Mesenchymal stem cell (in vitro differentiated cells and primary cell): ENCODE measurements at regions not wholly inside any gene's neighbourhood (a gene's known extent, or its start where the extent isn't known, plus 50 kb on each side); places are given as distances from the start of the nearest gene placed in this dataset.

Source experiments
- DNase-seq: peaks from one replicate; pipeline ENCODE4 v3.0.0-alpha.2; 2013
- H2AFZ ChIP-seq: one replicate; pipeline ENCODE4 v1.6.1; 2013; ENCODE audit warnings: low read depth, mild to moderate bottlenecking, control low read depth, inconsistent platforms, low read length, moderate library complexity
- H2AK5ac ChIP-seq: 2 replicates; pipeline ENCODE4 v1.6.1; 2013; ENCODE audit warnings: low read length, moderate library complexity, mild to moderate bottlenecking, inconsistent platforms; ENCODE audit not compliant: severe bottlenecking
- H2BK120ac ChIP-seq: one replicate; pipeline ENCODE4 v1.6.1; 2013; ENCODE audit warnings: low read depth, mild to moderate bottlenecking, inconsistent platforms, low read length, moderate library complexity
- H2BK12ac ChIP-seq, 2 experiments: one replicate each; pipeline ENCODE4 v1.6.1; 2013; ENCODE audit warnings: inconsistent platforms in 2 of 2, low read length in 2 of 2, mild to moderate bottlenecking in 2 of 2, moderate library complexity in 2 of 2, control low read depth in 1 of 2
- H2BK15ac ChIP-seq: one replicate; pipeline ENCODE4 v1.6.1; 2013; ENCODE audit warnings: mild to moderate bottlenecking, low read depth, inconsistent platforms; ENCODE audit not compliant: poor library complexity, severe bottlenecking
- H2BK5ac ChIP-seq: 2 replicates; pipeline ENCODE4 v1.6.1; 2013; ENCODE audit warnings: low read depth, mild to moderate bottlenecking, low read length, control low read depth, inconsistent platforms; ENCODE audit not compliant: poor library complexity, severe bottlenecking
- H3K14ac ChIP-seq, 2 experiments: one replicate each; pipeline ENCODE4 v1.6.1; 2013; ENCODE audit warnings: inconsistent platforms in 2 of 2, low read length in 2 of 2, control low read depth in 1 of 2, mild to moderate bottlenecking in 1 of 2, moderate library complexity in 1 of 2
- H3K18ac ChIP-seq, 2 experiments: one replicate each; pipeline ENCODE4 v1.6.1; 2013; ENCODE audit warnings: inconsistent platforms in 2 of 2, low read length in 2 of 2, control low read depth in 1 of 2, low read depth in 1 of 2, mild to moderate bottlenecking in 1 of 2
- H3K23ac ChIP-seq, 2 experiments: one replicate each; pipeline ENCODE4 v1.6.1; 2013; ENCODE audit warnings: inconsistent platforms in 2 of 2, low read length in 2 of 2, mild to moderate bottlenecking in 2 of 2, moderate library complexity in 2 of 2, control low read depth in 1 of 2
- H3K27ac ChIP-seq: 2 replicates; pipeline ENCODE4 v1.5.1; 2013; ENCODE audit warnings: mild to moderate bottlenecking, moderate library complexity, low read length, control low read depth, inconsistent platforms; ENCODE audit not compliant: poor library complexity, severe bottlenecking
- H3K27me3 ChIP-seq, 2 experiments: 2 replicates each; pipeline versions ENCODE4 v1.6.1 to v1.7.0; 2013; ENCODE audit warnings: low read length in 2 of 2, mild to moderate bottlenecking in 2 of 2, moderate library complexity in 2 of 2, control low read depth in 1 of 2, inconsistent platforms in 1 of 2; ENCODE audit not compliant: control insufficient read depth in 1 of 2, insufficient read depth in 1 of 2
- H3K36me3 ChIP-seq, 2 experiments: 2 replicates each; pipeline versions ENCODE4 v1.6.1 to v1.7.0; 2013; ENCODE audit warnings: low read length in 2 of 2, control low read depth in 1 of 2, inconsistent platforms in 1 of 2, low read depth in 1 of 2, mild to moderate bottlenecking in 1 of 2; ENCODE audit not compliant: insufficient read depth in 2 of 2, control insufficient read depth in 1 of 2
- H3K4ac ChIP-seq, 2 experiments: one replicate each; pipeline ENCODE4 v1.6.1; 2013; ENCODE audit warnings: inconsistent platforms in 2 of 2, low read length in 2 of 2, mild to moderate bottlenecking in 2 of 2, moderate library complexity in 2 of 2, control low read depth in 1 of 2, low read depth in 1 of 2
- H3K4me1 ChIP-seq: 2 replicates; pipeline ENCODE4 v1.6.1; 2013; ENCODE audit warnings: low read depth, low read length, control low read depth; ENCODE audit not compliant: control insufficient read depth, insufficient read depth
- H3K4me2 ChIP-seq: 2 replicates; pipeline ENCODE4 v1.6.1; 2013; ENCODE audit warnings: low read length, mild to moderate bottlenecking, inconsistent platforms; ENCODE audit not compliant: poor library complexity, severe bottlenecking
- H3K4me3 ChIP-seq, 2 experiments: 2 replicates each; pipeline versions ENCODE4 v1.5.1 to v1.7.0; 2013; ENCODE audit warnings: low read length in 2 of 2, mild to moderate bottlenecking in 2 of 2, control low read depth in 1 of 2, low read depth in 1 of 2; ENCODE audit not compliant: insufficient read depth in 1 of 2
- H3K79me1 ChIP-seq: replicated peaks from 2 replicates; pipeline ENCODE4 v1.6.1; 2013; ENCODE audit warnings: mild to moderate bottlenecking, control low read depth, low read length, inconsistent platforms; ENCODE audit not compliant: poor library complexity, severe bottlenecking
- H3K9ac ChIP-seq: 2 replicates; pipeline ENCODE4 v1.7.0; 2013; ENCODE audit warnings: mild to moderate bottlenecking, low read length, moderate library complexity
- H3K9me3 ChIP-seq: 2 replicates; pipeline ENCODE4 v1.7.0; 2013; ENCODE audit warnings: mild to moderate bottlenecking, low read length; ENCODE audit not compliant: control insufficient read depth
- H4K8ac ChIP-seq: one replicate; pipeline ENCODE4 v1.6.1; 2013; ENCODE audit warnings: inconsistent platforms, mild to moderate bottlenecking, low read length, moderate library complexity
- H4K91ac ChIP-seq: one replicate; pipeline ENCODE4 v1.6.1; 2013; ENCODE audit warnings: mild to moderate bottlenecking, low read length, inconsistent platforms
- WGBS: methylation state at CpG from one replicate; pipeline ENCODE4 v1.1.7; 2013; ENCODE audit warnings: mixed read lengths; 5-methylcytosine and 5-hydroxymethylcytosine counted together

- Histone ChIP-seq H3K4ac (no peak overlapping the region), H4K91ac (no peak overlapping the region), H3K14ac (no peak overlapping the region), H3K4me2 (no peak overlapping the region), H3K79me1 (no peaks in the 10 kb centered on the region), H3K27ac (no peak overlapping the region), H3K23ac (no peak overlapping the region), H2BK15ac (no peak overlapping the region), H3K9ac (no peak overlapping the region), H2BK120ac (no peak overlapping the region), H3K4me3 (no peak overlapping the region), H3K18ac (no peak overlapping the region), H2AK5ac (no peak overlapping the region), H3K9me3 (no peaks in the 10 kb centered on the region), H4K8ac (no peak overlapping the region), H3K27me3 (peaks cover 0 to 12% of the 10 kb centered on the region in 2 experiments), H2AFZ (no peak overlapping the region), H2BK5ac (no peak overlapping the region), H3K36me3 (no peaks in the 10 kb centered on the region), H3K4me1 (peaks cover 8% of the 10 kb centered on the region), H2BK12ac (no peak overlapping the region)
- 87% methylated on average over 8 of the region's 8 CpGs for WGBS
- DNase-seq = no peak
Measured at GRCh38 chr16:66273644-66274334, 92.7 kb upstream of the CDH5 start.

- Histone ChIP-seq H3K4ac (no peak overlapping the region), H3K9me3 (no peaks in the 10 kb centered on the region), H3K4me3 (no peak overlapping the region), H3K9ac (no peak overlapping the region), H2BK15ac (no peak overlapping the region), H3K4me1 (peaks cover 8% of the 10 kb centered on the region), H3K14ac (no peak overlapping the region), H3K27me3 (peaks cover 0 to 12% of the 10 kb centered on the region in 2 experiments), H4K8ac (no peak overlapping the region), H3K4me2 (no peak overlapping the region), H2BK5ac (no peak overlapping the region), H3K79me1 (no peaks in the 10 kb centered on the region), H2AFZ (no peak overlapping the region), H2BK120ac (no peak overlapping the region), H3K36me3 (no peaks in the 10 kb centered on the region), H2AK5ac (no peak overlapping the region), H3K27ac (no peak overlapping the region), H3K18ac (peak overlapping the region in 1 of 2 experiments; percentile 27), H2BK12ac (peak overlapping the region in 1 of 2 experiments; percentile 28), H4K91ac (no peak overlapping the region), H3K23ac (no peak overlapping the region)
- WGBS = 92% methylated on average over 4 of the region's 4 CpGs
- DNase-seq = no peak
Measured at GRCh38 chr16:66273053-66273452, 93.4 kb upstream of the CDH5 start.

GRCh38 chr16:66272461-66272860, 94.0 kb upstream of the CDH5 start:
- 95% methylated on average over 6 of the region's 6 CpGs for WGBS
- H3K4me3 ChIP-seq = no peak overlapping the region
- no peak for DNase-seq
- H3K23ac ChIP-seq = no peak overlapping the region
- no peak overlapping the region for H2BK12ac ChIP-seq
- H2BK15ac ChIP-seq = no peak overlapping the region
- H2AK5ac ChIP-seq = peak overlapping the region; percentile 11
- no peak overlapping the region for H3K4me2 ChIP-seq
- H4K8ac ChIP-seq = no peak overlapping the region
- no peaks in the 10 kb centered on the region for H3K36me3 ChIP-seq
- H3K27ac ChIP-seq = no peak overlapping the region
- peaks cover 0 to 12% of the 10 kb centered on the region in 2 experiments for H3K27me3 ChIP-seq
- H3K79me1 ChIP-seq = no peaks in the 10 kb centered on the region
- H3K9me3 ChIP-seq = no peaks in the 10 kb centered on the region
- H2BK120ac ChIP-seq = no peak overlapping the region
- no peak overlapping the region for H2AFZ ChIP-seq
- peaks cover 8% of the 10 kb centered on the region for H3K4me1 ChIP-seq
- no peak overlapping the region for H3K14ac ChIP-seq
- no peak overlapping the region for H4K91ac ChIP-seq
- H2BK5ac ChIP-seq = no peak overlapping the region
- no peak overlapping the region for H3K4ac ChIP-seq
- H3K18ac ChIP-seq = no peak overlapping the region
- no peak overlapping the region for H3K9ac ChIP-seq

GRCh38 chr16:66271074-66272060, 95.1 kb upstream of the CDH5 start:
- H3K18ac ChIP-seq = peak overlapping the region in 1 of 2 experiments; percentile 91
- H3K79me1 ChIP-seq = no peaks in the 10 kb centered on the region
- H2BK5ac ChIP-seq = no peak overlapping the region
- H3K27ac ChIP-seq = no peak overlapping the region
- no peak overlapping the region for H3K4me3 ChIP-seq
- no peak overlapping the region for H3K23ac ChIP-seq
- no peaks in the 10 kb centered on the region for H3K36me3 ChIP-seq
- H2BK12ac ChIP-seq = peak overlapping the region; percentile 25 to 45
- peaks cover 15% of the 10 kb centered on the region for H3K4me1 ChIP-seq
- H2AK5ac ChIP-seq = peak overlapping the region; percentile 20
- 87% methylated on average over 13 of the region's 14 CpGs for WGBS
- no peak overlapping the region for H3K14ac ChIP-seq
- peak overlapping the region; percentile 36 for H3K9ac ChIP-seq
- H2AFZ ChIP-seq = no peak overlapping the region
- no peak overlapping the region for H3K4ac ChIP-seq
- H2BK120ac ChIP-seq = no peak overlapping the region
- H3K9me3 ChIP-seq = no peaks in the 10 kb centered on the region
- DNase-seq = no peak
- no peak overlapping the region for H2BK15ac ChIP-seq
- H3K27me3 ChIP-seq = peaks cover 0 to 12% of the 10 kb centered on the region in 2 experiments
- no peak overlapping the region for H3K4me2 ChIP-seq
- H4K8ac ChIP-seq = no peak overlapping the region
- peak overlapping the region; percentile 74 for H4K91ac ChIP-seq
